Fibroblast of villous mesenchyme (primary cell): ENCODE measurements at regions not wholly inside any gene's neighbourhood (a gene's known extent, or its start where the extent isn't known, plus 50 kb on each side); places are given as distances from the start of the nearest gene placed in this dataset.
A peak's percentile ranks its signal among the peaks of the same experiment; 100 is the strongest.

ENCODE experiments used
- DNase-seq: peaks from one replicate; pipeline ENCODE4 v3.0.0-alpha.2; 2010; ENCODE audit warnings: low read depth
- H3K4me3 ChIP-seq: 2 replicates; pipeline ENCODE4 v1.5.1; 2011; ENCODE audit warnings: low read depth, mild to moderate bottlenecking, low read length
- TF ChIP-seq, protein P1 (sequence below): IDR thresholded peaks from 2 replicates; pipeline ENCODE4 v1.5.1; 2012; ENCODE audit warnings: low read depth, mild to moderate bottlenecking, low read length; ENCODE audit not compliant: insufficient read depth

GRCh38 chr7:118082506-118082905, 101.5 kb upstream of the LSM8 start:
- TF ChIP-seq, protein P1, sequence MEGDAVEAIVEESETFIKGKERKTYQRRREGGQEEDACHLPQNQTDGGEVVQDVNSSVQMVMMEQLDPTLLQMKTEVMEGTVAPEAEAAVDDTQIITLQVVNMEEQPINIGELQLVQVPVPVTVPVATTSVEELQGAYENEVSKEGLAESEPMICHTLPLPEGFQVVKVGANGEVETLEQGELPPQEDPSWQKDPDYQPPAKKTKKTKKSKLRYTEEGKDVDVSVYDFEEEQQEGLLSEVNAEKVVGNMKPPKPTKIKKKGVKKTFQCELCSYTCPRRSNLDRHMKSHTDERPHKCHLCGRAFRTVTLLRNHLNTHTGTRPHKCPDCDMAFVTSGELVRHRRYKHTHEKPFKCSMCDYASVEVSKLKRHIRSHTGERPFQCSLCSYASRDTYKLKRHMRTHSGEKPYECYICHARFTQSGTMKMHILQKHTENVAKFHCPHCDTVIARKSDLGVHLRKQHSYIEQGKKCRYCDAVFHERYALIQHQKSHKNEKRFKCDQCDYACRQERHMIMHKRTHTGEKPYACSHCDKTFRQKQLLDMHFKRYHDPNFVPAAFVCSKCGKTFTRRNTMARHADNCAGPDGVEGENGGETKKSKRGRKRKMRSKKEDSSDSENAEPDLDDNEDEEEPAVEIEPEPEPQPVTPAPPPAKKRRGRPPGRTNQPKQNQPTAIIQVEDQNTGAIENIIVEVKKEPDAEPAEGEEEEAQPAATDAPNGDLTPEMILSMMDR = no peak
- H3K4me3 ChIP-seq = no peak overlapping the region
- DNase-seq = peak; percentile 53

DNA sequence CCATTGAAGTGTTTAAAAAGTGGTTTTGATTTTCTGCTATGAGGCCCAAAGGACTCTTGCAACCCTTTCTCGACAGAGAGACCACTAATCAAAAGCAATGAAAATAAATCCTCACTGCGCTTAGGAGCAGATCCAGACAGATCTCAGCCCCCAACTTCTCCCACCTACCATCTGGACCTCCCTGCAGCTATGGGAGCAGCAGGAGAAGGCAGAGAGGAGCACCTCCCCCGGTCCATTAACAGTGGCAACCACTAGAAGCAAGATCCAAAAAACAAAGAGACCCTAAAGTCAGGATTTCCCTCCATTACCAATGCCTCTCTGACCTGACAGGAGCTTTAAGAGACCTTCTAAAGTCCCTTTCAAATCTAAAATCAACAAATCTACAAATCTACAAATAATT, 99.0 kb upstream of the LSM8 start:
- DNase-seq = no peak
- TF ChIP-seq, protein P1 = no peak
- no peak overlapping the region for H3K4me3 ChIP-seq

DNA sequence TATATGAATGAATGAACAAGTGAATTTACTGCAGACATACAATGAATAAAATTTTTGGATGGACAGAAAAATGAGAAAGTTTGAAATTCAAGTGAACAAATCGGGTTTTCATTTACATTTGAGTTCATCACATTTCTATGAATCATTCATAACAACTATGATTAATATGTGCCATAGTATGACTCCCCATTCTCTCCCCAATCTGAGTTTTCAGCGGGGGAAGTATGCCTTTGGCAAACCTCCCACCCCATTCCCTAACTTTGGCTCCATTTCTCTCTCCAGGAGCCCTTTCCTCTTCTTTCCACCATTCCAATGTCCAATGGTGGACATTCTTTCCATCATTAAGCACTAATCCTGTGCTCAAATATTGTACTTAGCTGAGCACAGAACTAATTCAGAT, 96.8 kb upstream of the LSM8 start:
- no peak overlapping the region for H3K4me3 ChIP-seq
- TF ChIP-seq, protein P1 = no peak
- no peak for DNase-seq

GRCh38 chr7:118094044-118094443, 89.9 kb upstream of the LSM8 start:
- DNase-seq = no peak
- TF ChIP-seq, protein P1 = no peak
- H3K4me3 ChIP-seq = no peak overlapping the region

DNA sequence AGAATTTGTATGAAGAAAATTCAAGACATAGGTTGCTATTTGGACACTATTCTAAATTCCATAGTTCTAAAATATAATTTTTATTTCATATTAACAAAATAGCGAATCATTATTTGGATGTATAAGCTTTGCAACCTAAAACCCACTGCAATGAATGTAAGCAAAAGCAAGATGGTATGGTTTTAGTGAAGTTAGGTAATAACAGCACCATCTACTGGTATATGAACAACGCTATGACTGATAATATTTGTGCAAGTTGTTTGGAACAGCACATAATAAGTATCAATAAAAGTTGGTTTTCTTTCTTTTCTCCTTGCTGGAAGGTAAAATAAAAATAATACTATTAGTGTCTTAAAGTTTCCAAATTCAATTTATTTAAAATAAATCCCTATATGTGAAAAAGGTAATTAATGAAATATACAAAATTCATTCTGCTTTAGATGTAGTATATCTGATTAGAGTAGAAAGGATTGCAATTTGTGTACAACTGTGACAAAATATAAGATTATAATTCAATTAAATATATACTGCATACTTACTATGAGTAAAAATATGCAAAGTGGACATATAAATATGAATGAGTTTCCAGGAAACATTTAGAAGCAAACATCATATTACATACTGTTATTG, 79.0 kb upstream of the LSM8 start:
- TF ChIP-seq, protein P1 = peak; percentile 56
- peak; percentile 39 for DNase-seq

DNA sequence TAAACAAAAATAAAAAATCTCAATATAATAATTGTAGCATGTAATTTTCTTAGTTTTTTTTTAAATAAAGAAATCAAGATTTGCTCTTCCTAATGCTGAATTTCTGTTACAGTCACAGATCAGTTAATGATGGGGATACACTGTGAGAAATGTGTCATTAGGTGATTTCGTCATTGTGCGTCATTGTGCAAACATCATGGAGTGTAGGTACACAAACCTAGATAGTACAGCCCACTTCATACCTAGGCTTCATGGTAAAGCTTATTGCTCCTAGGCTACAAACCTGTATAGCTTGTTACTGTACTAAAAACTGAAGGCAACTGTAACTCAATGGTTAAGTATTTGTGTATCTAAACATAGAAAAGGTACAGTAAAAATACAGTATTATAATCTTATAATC, 74.4 kb upstream of the LSM8 start:
- no peak overlapping the region for H3K4me3 ChIP-seq
- DNase-seq = no peak
- TF ChIP-seq, protein P1 = no peak

More for the DNA sequence above, 79.0 kb upstream of the LSM8 start:
- H3K4me3 ChIP-seq = no peak overlapping the region
